ENCODE measurements at regions not wholly inside any gene's neighbourhood (a gene's known extent, or its start where the extent isn't known, plus 50 kb on each side); places are given as distances from the start of the nearest gene placed in this dataset.
"Not testable (repeated sequence)": the region's sequence is repeated elsewhere in the genome, so short reads cannot be mapped to it uniquely, and the experiment has no call there.

GRCh38 chr4:184335520-184335919 is 117.8 kb upstream of the ENPP6 start:
- in situ Hi-C loops (cut with MboI; ENCODE audit: low sequenced_read_pairs): no loop called here

GRCh38 chr4:184333446-184333845 is 115.8 kb upstream of the ENPP6 start:
- in situ Hi-C loops (cut with MboI; ENCODE audit: low sequenced_read_pairs): not testable (repeated sequence)

- in situ Hi-C loops (cut with MboI; ENCODE audit: low sequenced_read_pairs): no loop called here
Observed at GRCh38 chr4:184331268-184331995, 113.8 kb upstream of the ENPP6 start.

GRCh38 chr4:184330517-184331094 is 112.9 kb upstream of the ENPP6 start:
- in situ Hi-C loops (cut with MboI; ENCODE audit: low sequenced_read_pairs): not testable (repeated sequence)

- in situ Hi-C loops (cut with MboI; ENCODE audit: low sequenced_read_pairs): no loop called here
Observed at GRCh38 chr4:184329659-184330400, 112.2 kb upstream of the ENPP6 start.

- in situ Hi-C loops (cut with MboI; ENCODE audit: low sequenced_read_pairs): no loop called here
Observed at GRCh38 chr4:184329235-184329634, 111.6 kb upstream of the ENPP6 start.

- in situ Hi-C loops (cut with MboI; ENCODE audit: low sequenced_read_pairs): no loop called here
Observed at GRCh38 chr4:184328022-184328736, 110.5 kb upstream of the ENPP6 start.

- in situ Hi-C loops (cut with MboI; ENCODE audit: low sequenced_read_pairs): no loop called here
Observed at GRCh38 chr4:184324939-184325477, 107.3 kb upstream of the ENPP6 start.

- in situ Hi-C loops (cut with MboI; ENCODE audit: low sequenced_read_pairs): no loop called here
Observed at GRCh38 chr4:184322328-184323025, 104.8 kb upstream of the ENPP6 start.

- in situ Hi-C loops (cut with MboI; ENCODE audit: low sequenced_read_pairs): no loop called here
Observed at GRCh38 chr4:184320631-184321030, 103.0 kb upstream of the ENPP6 start.

- in situ Hi-C loops (cut with MboI; ENCODE audit: low sequenced_read_pairs): no loop called here
Observed at GRCh38 chr4:184318852-184319251, 101.2 kb upstream of the ENPP6 start.

GRCh38 chr4:184317234-184317918 is 99.7 kb upstream of the ENPP6 start:
- in situ Hi-C loops (cut with MboI; ENCODE audit: low sequenced_read_pairs): no loop called here

GRCh38 chr4:184316821-184317220 is 99.1 kb upstream of the ENPP6 start:
- in situ Hi-C loops (cut with MboI; ENCODE audit: low sequenced_read_pairs): no loop called here

GRCh38 chr4:184315675-184316359 is 98.1 kb upstream of the ENPP6 start:
- in situ Hi-C loops (cut with MboI; ENCODE audit: low sequenced_read_pairs): no loop called here

- in situ Hi-C loops (cut with MboI; ENCODE audit: low sequenced_read_pairs): no loop called here
Observed at GRCh38 chr4:184313702-184314659, 96.3 kb upstream of the ENPP6 start.

- in situ Hi-C loops (cut with MboI; ENCODE audit: low sequenced_read_pairs): no loop called here
Observed at GRCh38 chr4:184313058-184313581, 95.4 kb upstream of the ENPP6 start.

GRCh38 chr4:184312126-184312525 is 94.5 kb upstream of the ENPP6 start:
- in situ Hi-C loops (cut with MboI; ENCODE audit: low sequenced_read_pairs): no loop called here

Data from HL-60/S4 treated with retinoic acid at 250 ng/mL for 4 days and 3 days (cell line).